ENCODE measurements at regions not wholly inside any gene's neighbourhood (a gene's known extent, or its start where the extent isn't known, plus 50 kb on each side); places are given as distances from the start of the nearest gene placed in this dataset.
"Not testable (repeated sequence)": the region's sequence is repeated elsewhere in the genome, so short reads cannot be mapped to it uniquely, and the experiment has no call there.

DNA sequence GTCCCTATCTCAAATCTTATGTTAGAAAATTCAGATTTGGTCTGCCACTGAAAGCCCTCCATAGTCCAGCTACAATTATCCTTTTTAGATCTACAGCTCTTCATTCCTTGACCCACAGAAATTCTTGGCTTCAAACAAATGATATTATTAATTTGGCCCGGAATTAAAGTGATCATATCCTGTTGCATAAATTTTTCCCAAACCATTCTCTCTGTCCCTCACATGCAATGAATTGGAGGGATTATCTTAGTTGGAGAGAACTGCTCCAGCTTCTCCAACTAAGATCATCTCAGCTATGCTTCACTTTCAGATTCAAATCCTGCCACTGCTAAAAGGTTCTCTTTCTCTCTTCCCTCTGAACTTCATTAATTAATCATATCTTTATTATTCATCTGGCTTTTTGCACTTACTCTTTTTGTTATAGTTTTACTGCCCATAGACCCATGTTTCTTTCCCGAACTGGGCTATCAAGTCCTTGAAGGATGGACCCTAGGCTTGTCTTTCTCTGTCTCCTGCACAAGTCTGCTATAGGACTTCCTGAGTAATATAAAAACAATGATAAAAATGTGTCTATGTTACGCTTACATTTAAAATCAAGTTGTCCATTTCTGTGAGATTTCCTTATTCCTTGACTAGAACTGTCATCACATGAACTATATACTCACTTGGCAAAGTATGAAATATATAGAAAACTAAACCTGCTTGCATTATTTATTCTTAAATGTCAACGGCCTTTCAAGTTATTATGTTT, 493.9 kb upstream of the MARCKS start:
- TF ChIP-seq, protein P1, sequence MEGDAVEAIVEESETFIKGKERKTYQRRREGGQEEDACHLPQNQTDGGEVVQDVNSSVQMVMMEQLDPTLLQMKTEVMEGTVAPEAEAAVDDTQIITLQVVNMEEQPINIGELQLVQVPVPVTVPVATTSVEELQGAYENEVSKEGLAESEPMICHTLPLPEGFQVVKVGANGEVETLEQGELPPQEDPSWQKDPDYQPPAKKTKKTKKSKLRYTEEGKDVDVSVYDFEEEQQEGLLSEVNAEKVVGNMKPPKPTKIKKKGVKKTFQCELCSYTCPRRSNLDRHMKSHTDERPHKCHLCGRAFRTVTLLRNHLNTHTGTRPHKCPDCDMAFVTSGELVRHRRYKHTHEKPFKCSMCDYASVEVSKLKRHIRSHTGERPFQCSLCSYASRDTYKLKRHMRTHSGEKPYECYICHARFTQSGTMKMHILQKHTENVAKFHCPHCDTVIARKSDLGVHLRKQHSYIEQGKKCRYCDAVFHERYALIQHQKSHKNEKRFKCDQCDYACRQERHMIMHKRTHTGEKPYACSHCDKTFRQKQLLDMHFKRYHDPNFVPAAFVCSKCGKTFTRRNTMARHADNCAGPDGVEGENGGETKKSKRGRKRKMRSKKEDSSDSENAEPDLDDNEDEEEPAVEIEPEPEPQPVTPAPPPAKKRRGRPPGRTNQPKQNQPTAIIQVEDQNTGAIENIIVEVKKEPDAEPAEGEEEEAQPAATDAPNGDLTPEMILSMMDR (IDR thresholded peaks at IDR 0.05): no peak
- DNase-seq (ENCODE audit: low spot score): no peak
- ATAC-seq (ENCODE audit: low FRiP score): no peak

DNA sequence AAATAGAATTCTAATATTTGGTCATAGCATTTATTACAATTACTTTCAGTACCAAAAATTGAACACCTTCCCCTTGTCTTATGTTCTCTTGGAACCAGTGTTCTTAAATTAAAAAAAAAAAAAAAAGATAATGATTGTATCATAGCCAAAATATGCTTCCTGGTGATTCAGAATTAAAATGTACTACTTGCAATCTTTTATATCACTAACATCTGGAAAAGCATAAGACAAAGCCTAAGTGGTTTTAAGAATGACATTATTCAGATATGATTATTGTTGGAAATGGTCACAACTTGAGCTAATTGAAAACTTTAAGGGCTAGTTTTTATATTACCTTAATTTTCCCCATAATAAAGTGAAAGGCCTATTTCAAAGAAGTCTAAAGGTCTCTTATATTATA, 493.3 kb upstream of the MARCKS start:
- no peak for DNase-seq (ENCODE audit: low spot score)
- TF ChIP-seq, protein P1 (IDR thresholded peaks at IDR 0.05): no peak
- ATAC-seq (ENCODE audit: low FRiP score): no peak

DNA sequence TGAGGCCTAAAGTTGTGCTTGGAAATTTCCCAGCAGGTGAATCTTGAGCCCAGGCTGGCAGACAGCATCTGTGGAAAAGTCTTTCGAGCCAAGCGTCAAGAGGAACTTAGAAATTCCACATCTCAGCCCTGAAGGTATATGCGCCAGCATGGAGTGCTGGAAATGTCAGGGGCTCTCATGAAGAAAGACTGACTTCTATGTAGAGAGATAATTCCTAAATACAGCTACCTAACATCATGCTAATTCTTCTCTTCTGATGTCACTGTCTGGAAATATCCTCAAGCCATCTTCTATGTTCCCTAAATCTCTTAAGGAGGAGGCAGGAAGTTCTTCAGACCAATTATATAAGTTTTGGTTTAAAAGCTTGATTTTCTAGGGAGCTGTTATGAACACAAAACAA, 492.4 kb upstream of the MARCKS start:
- no peak for DNase-seq (ENCODE audit: low spot score)
- TF ChIP-seq, protein P1 (IDR thresholded peaks at IDR 0.05): no peak
- no peak for ATAC-seq (ENCODE audit: low FRiP score)

DNA sequence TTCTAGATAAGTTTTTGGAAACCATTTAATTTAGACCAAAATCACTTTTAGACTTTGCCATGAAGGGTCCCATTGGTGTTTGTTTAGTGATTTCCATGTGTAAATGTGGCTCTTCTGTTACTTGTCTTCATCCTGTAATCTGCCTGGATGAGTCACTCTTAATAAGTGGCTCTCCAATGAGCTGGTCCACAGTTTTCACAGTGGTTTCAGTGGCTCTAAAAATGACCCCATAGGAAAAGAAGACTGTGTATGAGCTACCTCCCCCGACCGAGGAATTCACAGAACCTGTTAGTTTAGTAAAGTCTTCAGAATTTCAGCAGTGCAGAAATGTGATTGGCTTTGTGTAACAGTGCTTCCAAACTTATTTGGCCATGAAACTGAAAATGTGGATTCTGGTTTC, 492.0 kb upstream of the MARCKS start:
- no peak for ATAC-seq (ENCODE audit: low FRiP score)
- TF ChIP-seq, protein P1 (IDR thresholded peaks at IDR 0.05): no peak
- DNase-seq (ENCODE audit: low spot score): no peak

DNA sequence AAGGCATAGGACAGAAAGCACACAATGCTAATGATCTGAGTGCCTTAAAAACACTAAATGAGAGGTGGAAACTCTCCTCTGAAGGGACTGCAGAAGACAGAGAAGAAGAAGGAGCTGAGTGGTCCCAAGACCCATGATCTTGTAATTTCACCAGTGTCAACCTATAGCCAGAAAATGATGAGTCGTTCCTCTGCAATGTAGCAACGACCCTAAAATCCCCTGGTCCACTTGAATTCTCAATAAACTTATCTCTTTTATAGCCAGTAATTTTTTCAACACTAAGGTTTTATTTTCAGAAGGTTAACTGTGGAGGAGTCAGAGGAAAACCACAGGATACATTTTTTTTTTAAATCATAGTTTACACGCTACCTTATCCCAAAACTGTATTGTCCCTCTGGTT, 490.6 kb upstream of the MARCKS start:
- no peak for ATAC-seq (ENCODE audit: low FRiP score)
- DNase-seq (ENCODE audit: low spot score): no peak
- TF ChIP-seq, protein P1 (IDR thresholded peaks at IDR 0.05): no peak

DNA sequence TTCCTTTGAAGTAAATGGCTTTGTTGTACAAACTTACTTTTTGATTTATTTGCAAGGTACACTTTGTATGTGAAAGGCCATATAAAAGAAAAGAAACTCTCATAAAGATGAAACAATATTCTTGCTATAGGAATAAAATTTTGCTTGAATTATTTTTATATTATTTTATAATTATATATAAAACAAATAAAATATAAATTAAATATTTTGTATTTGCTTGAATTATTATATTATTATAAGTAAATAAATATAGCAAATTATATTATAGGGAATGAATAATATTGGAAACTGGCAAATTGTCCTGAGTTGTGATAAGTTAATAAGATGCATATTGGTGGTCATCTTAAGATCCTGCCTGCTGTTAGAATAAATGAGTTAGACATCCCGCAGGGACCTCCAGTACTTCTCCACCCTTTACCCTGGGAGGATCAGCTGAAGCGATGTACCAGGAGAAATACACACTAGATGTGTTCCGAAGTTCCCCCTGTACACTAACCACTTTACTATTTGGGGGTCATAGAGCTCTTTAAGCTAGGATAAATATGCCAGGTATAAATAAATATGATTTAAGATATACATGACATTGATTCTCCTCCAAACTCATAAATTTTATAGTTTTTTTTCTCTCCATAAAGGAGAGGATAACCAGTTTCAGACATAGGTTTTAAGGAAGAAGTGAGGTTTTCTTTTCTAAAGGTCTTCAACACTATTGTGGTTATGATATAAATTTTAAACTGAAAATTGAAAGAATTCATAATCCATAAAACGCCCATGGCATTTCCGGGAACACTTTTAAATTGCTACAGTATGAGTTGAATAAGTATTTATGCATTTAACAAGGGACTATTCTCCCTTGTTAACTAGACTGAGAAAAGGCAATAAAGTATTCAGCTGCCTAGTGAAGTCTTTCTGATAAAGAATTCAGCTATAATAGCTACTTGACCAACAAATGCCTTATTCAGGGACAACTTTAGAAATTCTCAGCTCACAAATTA, 486.3 kb upstream of the MARCKS start:
- no peak for DNase-seq (ENCODE audit: low spot score)
- TF ChIP-seq, protein P1 (IDR thresholded peaks at IDR 0.05): no peak
- no peak for ATAC-seq (ENCODE audit: low FRiP score)

DNA sequence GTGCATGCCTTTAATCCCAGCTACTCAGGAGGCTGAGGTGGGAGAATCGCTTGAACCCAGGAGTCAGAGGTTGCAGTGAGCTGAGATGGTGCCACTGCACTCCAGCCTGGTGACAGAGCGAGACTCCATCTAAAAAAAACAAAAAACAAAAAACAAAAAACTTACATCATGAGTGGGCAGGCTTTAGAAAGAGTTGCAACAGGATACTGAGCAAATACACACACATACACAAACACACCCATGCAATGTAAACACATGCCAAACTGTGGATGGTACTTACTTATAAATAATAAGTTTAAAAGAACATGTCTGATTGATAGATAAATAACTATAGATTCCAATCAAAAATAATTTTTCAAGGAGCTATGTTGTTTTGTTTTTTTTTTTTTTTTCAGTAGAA, 481.7 kb upstream of the MARCKS start:
- not testable (repeated sequence) for DNase-seq (ENCODE audit: low spot score); ATAC-seq (ENCODE audit: low FRiP score)
